Breast epithelium (tissue), 3 donors: ENCODE measurements at regions not wholly inside any gene's neighbourhood (a gene's known extent, or its start where the extent isn't known, plus 50 kb on each side); places are given as distances from the start of the nearest gene placed in this dataset.

Experiments
- POLR2A ChIP-seq: fragments of 450-650 bp; IDR thresholded peaks from one replicate; pipeline ENCODE4 v1.6.1; 2016; ENCODE audit warnings: antibody characterized with exemption, mild to moderate bottlenecking, moderate library complexity
- POLR2AphosphoS5 ChIP-seq, 3 donors: sonication (generic); formaldehyde crosslinking; IDR thresholded peaks; one replicate each; pipeline ENCODE4 v1.6.1; 2017; ENCODE audit warnings: antibody characterized with exemption in 3 of 3

DNA sequence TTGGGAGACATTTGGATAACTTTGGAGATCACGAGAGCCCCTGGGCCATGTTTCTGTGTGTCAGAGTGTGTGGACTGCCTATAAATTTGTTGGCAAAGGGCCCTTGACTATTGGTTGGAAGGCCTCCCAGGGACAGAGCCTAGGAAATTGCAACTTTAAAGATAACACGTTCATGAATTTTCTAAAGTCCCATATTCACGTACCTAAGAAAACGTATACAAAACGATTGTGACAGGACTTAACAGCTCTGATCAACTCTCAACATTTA lies 55.8 kb downstream of the DOP1B start:
- TF ChIP-seq POLR2AphosphoS5 (IDR thresholded peaks at IDR 0.05) (no peak), POLR2A (no peak)
